Peyer's patch (tissue), 4 donors: ENCODE measurements at regions not wholly inside any gene's neighbourhood (a gene's known extent, or its start where the extent isn't known, plus 50 kb on each side); places are given as distances from the start of the nearest gene placed in this dataset.

ENCODE experiments used
- DNase-seq, 3 donors: peaks; one replicate each; pipeline ENCODE4 v3.0.0-alpha.2; 2017 to 2019
- H3K27ac ChIP-seq, 4 donors: fragments of 200-600 bp; sonication (generic); one replicate each; pipeline ENCODE4 v1.5.1; 2016 to 2019
- H3K27me3 ChIP-seq, 2 donors: fragments of 200-600 bp; sonication (generic); one replicate each; pipeline ENCODE4 v1.5.1; 2019
- H3K36me3 ChIP-seq, 3 donors: fragments of 200-600 bp; sonication (generic); one replicate each; pipeline ENCODE4 v1.5.1; 2016 to 2019
- H3K4me1 ChIP-seq, 4 donors: fragments of 200-600 bp; sonication (generic); one replicate each; pipeline ENCODE4 v1.5.1; 2016 to 2019
- H3K4me3 ChIP-seq, 4 donors: fragments of 200-600 bp; sonication (generic); 1 replicate in 3 of 4; 2 replicates in 1 of 4; pipeline ENCODE4 v1.5.1; 2016 to 2019; ENCODE audit warnings: mild to moderate bottlenecking in 1 of 4
- H3K9me3 ChIP-seq, 4 donors: fragments of 200-600 bp; sonication (generic); one replicate each; pipeline ENCODE4 v1.5.1; 2016 to 2019; ENCODE audit warnings: mild to moderate bottlenecking in 1 of 4
- POLR2A ChIP-seq, 2 donors: fragments of 450-650 bp; IDR thresholded peaks; one replicate each; pipeline ENCODE4 v1.5.1; 2017; ENCODE audit warnings: antibody characterized with exemption in 2 of 2, mild to moderate bottlenecking in 2 of 2, moderate library complexity in 2 of 2
- TF ChIP-seq, protein P1 (sequence below), 6 experiments: fragments of 450-650 bp in 4 of 6; fragments of 200-600 bp in 2 of 6; sonication (generic) in 1 of 6; IDR thresholded peaks; one replicate each; pipeline ENCODE4 v1.5.1; 2017 to 2019; ENCODE audit warnings: antibody characterized with exemption in 6 of 6, mild to moderate bottlenecking in 3 of 6, moderate library complexity in 1 of 6

DNA sequence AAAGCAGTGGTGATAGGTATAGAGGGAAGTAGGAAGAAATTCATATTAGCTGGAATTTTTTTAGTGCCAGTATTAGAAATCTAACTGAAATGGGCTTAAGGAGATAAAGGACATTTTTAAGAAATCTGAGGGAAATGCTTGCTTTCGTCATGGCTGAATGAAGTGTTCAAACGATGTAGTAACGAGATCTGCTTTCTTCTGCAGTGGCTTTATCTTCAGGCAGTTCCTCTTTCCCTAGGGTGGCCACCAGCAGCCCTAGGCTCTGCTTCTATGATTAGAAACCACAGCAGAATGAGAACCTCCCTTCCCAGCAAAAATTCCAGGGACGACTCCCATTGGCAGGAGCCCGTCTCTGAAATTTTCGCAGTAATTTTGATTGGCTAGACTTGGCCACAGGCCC is 163.9 kb upstream of the FRMD6 start:
- Histone ChIP-seq H3K27me3 (no peaks in the 10 kb centered on the region), H3K27ac (no peak overlapping the region), H3K36me3 (no peaks in the 10 kb centered on the region), H3K4me1 (no peaks in the 10 kb centered on the region), H3K9me3 (no peaks in the 10 kb centered on the region), H3K4me3 (no peak overlapping the region)
- TF ChIP-seq, protein P1, sequence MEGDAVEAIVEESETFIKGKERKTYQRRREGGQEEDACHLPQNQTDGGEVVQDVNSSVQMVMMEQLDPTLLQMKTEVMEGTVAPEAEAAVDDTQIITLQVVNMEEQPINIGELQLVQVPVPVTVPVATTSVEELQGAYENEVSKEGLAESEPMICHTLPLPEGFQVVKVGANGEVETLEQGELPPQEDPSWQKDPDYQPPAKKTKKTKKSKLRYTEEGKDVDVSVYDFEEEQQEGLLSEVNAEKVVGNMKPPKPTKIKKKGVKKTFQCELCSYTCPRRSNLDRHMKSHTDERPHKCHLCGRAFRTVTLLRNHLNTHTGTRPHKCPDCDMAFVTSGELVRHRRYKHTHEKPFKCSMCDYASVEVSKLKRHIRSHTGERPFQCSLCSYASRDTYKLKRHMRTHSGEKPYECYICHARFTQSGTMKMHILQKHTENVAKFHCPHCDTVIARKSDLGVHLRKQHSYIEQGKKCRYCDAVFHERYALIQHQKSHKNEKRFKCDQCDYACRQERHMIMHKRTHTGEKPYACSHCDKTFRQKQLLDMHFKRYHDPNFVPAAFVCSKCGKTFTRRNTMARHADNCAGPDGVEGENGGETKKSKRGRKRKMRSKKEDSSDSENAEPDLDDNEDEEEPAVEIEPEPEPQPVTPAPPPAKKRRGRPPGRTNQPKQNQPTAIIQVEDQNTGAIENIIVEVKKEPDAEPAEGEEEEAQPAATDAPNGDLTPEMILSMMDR (IDR thresholded peaks at IDR 0.05) = no peak
- TF ChIP-seq POLR2A (IDR thresholded peaks at IDR 0.05) = no peak
- no peak for DNase-seq

- Histone ChIP-seq H3K9me3 (no peaks in the 10 kb centered on the region), H3K36me3 (no peaks in the 10 kb centered on the region), H3K27ac (no peak overlapping the region), H3K27me3 (no peaks in the 10 kb centered on the region), H3K4me3 (no peak overlapping the region), H3K4me1 (no peaks in the 10 kb centered on the region)
- TF ChIP-seq POLR2A (IDR thresholded peaks at IDR 0.05) = no peak
- TF ChIP-seq, protein P1 (IDR thresholded peaks at IDR 0.05) = no peak
- no peak for DNase-seq
These were observed 163.0 kb upstream of the FRMD6 start for GRCh38 chr14:51488569-51489220.

- no peak overlapping the region for H3K4me3 ChIP-seq
- TF ChIP-seq, protein P1 (IDR thresholded peaks at IDR 0.05) = no peak
- TF ChIP-seq POLR2A (IDR thresholded peaks at IDR 0.05) = no peak
- no peaks in the 10 kb centered on the region for H3K27me3 ChIP-seq
- DNase-seq = no peak
- H3K9me3 ChIP-seq = no peaks in the 10 kb centered on the region
- no peak overlapping the region for H3K27ac ChIP-seq
- H3K4me1 ChIP-seq = no peaks in the 10 kb centered on the region
- H3K36me3 ChIP-seq = no peaks in the 10 kb centered on the region
These were observed 161.5 kb upstream of the FRMD6 start for GRCh38 chr14:51490205-51490604.

DNA sequence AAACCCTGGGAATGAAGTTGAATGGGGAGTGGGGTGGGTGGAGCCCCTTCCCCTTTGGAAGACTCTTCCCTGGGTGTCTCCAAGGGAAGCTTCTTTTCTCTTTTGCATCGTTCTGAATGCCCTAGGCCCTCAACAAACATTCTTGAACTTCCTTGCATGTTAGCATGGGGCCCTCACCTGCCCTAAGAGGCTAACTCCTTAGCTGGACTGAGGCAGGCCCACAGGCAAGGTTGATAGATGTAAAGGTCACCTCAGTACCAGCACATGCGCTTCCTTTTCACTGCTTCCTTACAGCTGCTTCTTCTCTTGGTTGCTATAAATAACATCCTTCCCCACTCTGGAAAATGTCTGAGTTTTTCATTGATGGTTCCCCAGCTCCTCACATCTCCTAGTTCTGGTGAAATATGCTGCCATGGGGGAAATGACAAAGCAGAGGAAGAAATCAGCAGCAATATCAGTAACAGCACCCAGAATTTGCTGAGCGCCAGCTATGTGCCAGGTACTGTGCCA is 160.6 kb upstream of the FRMD6 start:
- no peaks in the 10 kb centered on the region for H3K9me3 ChIP-seq
- H3K4me1 ChIP-seq = no peaks in the 10 kb centered on the region
- DNase-seq = no peak
- H3K4me3 ChIP-seq = no peak overlapping the region
- H3K27ac ChIP-seq = peak overlapping the region in 1 of 4 donors; percentile 60
- no peaks in the 10 kb centered on the region for H3K27me3 ChIP-seq
- TF ChIP-seq, protein P1 (IDR thresholded peaks at IDR 0.05) = no peak
- TF ChIP-seq POLR2A (IDR thresholded peaks at IDR 0.05) = no peak
- no peaks in the 10 kb centered on the region for H3K36me3 ChIP-seq

GRCh38 chr14:51491776-51492175 is 159.9 kb upstream of the FRMD6 start:
- Histone ChIP-seq H3K27ac (peak overlapping the region in 1 of 4 donors; percentile 60), H3K27me3 (no peaks in the 10 kb centered on the region), H3K4me3 (no peak overlapping the region), H3K4me1 (no peaks in the 10 kb centered on the region), H3K36me3 (no peaks in the 10 kb centered on the region), H3K9me3 (no peaks in the 10 kb centered on the region)
- no peak for DNase-seq
- TF ChIP-seq POLR2A (IDR thresholded peaks at IDR 0.05) = no peak
- TF ChIP-seq, protein P1 (IDR thresholded peaks at IDR 0.05) = no peak
